NCI-H2196 (cell line): ENCODE measurements at regions not wholly inside any gene's neighbourhood (a gene's known extent, or its start where the extent isn't known, plus 50 kb on each side); places are given as distances from the start of the nearest gene placed in this dataset.
"Not testable (repeated sequence)": the region's sequence is repeated elsewhere in the genome, so short reads cannot be mapped to it uniquely, and the experiment has no call there.

Experiments used
- DNase-seq: peaks from one replicate; lab custom pipeline; 2025; ENCODE audit not compliant: unreplicated experiment; lab: John Stamatoyannopoulos, UW

DNA sequence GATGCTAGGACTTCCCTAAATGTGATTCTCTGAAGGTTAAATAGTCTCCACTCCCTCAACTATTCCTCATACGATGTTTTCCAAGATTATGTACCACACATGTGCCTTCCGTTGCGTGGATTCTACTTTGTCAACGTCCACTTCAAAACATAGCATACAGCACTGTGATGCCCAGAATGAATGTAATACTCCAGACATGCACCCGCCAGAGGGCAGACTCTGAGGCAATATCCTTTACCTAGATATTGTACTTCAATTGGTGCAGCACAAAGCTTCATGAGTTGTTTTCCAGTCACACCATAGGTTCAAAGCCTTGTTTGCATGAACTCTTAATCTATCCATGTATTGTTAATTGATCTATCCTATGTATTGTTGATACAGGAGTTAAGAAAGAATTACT lies 201.0 kb upstream of the NABP1 start:
- no peak for DNase-seq

DNA sequence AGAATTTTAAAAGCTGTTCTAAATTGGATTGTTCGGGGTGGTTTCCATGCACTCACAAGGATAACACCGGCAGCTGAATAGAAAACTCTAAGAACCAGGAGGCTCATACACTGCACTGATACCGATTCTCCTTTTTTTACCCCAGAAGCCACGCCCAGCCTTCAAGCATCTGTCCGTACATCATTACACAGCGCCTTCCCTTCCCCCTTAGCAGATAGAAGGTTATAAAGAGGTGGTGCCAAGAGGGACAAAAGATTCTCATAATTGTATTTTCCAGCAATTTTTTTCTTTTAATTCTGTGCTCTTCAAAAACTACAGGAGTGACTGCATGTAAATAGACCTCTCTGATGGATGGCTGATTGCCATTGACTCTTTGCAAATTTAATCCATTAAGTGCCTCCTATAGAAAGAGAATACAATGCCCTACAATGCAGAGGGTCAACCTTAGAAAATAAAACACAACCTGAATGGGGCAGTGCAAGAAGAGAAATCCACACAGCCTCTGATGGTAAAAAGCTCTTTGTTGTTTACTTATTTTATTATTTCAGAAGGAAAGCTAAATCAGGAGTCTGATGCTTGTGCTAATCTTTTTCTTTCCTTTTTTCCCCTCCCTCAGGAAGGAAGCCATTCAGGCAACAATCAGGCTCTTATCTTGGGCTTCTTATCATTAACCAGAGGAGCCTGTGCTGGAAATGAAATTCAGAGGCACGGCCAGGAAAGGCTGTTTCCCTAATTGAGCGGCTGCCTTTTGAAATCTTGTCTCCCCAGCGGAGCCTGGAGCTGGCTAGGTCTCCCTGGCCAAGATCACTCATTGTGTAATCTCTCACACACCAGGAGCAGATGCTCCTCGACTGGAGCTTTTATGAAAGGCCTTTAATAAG lies 198.9 kb upstream of the NABP1 start:
- DNase-seq: no peak

- no peak for DNase-seq
Measured at GRCh38 chr2:191479680-191480023, 198.3 kb upstream of the NABP1 start.

DNA sequence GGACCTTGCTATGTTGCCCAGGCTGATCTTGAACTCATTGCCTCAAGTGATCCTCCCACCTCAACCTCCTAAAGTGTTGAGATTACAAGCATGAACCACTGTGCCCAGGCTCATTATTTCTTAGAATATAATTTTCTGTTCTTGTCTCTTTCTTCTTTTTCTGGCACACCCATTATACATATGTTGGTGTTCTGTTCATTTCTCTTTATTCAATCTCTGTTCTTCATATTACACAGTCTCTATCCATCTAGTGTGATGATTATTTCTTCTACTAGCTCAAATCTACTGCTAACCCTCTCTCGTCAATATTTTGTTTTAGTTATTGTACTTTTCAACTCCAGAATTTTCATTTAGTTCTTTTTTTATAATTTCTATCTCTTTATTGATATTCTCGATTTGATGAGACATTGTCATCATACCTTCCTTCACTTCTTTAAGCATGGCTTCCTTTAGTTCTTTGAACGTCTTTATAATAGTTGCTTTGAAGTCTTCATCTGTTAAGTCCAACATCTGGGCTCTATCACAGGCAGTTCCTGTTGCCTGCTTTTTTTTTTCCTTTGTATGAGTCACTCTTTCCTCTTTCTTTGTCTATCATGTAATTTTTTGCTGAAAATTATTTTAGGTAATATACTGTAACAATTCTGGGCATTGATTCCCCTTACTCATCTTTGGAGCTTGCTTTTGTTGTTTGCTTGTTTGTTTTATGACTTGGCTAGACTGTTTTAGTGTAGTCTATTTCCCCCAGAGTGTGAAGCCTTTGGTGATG lies 196.4 kb upstream of the NABP1 start:
- DNase-seq: no peak

DNA sequence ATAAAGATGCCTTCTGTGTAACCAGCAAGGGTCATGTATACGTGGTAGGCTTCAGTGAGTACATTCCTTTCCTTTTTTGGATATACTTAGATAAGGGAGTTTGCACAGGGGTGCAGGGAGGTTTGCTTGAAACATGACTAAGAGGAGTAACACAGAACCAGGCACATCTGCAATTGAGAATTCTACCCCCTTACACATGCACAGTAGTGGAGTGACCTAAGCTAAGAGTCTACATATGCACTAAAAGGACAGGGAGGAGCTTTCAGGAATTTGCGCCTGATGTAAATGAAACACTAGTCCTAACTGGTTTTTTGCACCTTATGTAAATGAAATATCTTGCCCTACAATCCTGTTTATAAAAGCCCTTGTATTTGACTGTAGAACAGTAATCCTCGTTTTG lies 194.8 kb upstream of the NABP1 start:
- no peak for DNase-seq

DNA sequence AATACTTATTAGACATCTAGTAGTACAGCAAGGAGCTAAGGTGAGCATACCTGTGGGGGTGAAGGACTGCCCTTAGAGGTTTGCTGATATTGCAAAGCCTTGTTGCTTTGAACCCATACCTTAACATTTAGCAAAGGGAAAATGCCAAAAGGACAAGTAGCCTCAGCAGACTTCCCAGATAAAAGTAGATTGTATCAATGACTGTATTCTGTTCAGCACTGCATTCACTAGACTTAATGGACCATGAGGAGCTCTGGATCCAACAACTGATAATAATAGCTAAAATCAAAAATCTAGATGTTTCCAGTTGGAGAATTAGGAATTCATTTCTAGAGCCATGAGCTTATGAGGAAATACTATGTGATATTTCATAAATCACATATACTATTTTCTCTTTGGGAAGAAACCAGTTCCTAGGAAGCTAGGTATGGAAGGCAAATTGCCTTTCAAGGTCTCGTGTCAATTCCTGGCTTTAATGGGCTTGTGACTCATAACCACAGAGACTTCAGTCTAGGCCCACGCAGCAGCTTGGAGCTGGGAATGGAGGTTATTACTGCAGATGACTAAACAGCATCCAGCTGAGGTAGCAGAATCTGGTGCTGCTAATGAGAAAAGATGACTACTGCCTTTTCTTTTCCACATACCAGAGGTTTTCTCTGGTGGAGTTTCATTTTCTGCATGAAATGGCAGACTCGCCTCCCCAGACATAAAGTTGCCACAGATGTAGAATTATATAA lies 191.2 kb upstream of the NABP1 start:
- DNase-seq: no peak

DNA sequence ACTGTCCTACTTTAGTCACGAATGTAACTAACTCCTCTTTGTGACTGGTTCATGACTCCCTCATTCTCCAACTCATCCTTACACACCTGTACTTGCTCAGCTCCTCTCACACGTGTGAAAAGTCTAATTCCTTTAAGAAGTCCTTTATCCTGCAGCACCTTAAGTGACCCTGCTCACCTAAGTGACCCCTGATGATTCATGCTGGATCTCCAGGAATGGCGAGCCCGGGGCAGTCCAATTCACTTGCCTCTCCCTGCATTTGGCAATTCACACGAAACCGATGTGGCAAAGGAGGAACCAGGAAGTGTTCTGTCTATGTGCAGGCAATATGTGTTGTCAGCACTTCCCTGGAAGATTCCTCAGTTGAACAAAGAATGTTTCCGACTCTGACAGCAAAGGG lies 189.8 kb upstream of the NABP1 start:
- no peak for DNase-seq

DNA sequence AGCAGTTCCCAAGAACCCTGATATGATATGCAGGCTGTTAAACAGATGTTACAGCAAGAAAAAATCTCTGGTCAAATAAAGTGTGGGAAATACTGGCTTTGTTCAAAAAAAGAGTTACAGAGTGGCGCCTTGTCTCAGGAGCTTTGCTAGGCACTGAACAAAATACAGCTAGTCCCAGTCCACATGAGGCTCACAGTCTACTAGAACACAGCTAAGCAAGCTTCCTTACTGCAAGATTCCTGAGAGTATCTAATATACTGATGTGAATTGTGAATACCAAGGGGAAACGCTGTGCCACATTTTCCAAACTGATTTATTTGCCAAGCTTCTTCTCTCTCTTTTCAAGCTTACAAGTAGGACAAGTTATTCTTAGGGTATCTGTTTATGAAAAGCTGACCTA lies 188.8 kb upstream of the NABP1 start:
- DNase-seq: no peak

DNA sequence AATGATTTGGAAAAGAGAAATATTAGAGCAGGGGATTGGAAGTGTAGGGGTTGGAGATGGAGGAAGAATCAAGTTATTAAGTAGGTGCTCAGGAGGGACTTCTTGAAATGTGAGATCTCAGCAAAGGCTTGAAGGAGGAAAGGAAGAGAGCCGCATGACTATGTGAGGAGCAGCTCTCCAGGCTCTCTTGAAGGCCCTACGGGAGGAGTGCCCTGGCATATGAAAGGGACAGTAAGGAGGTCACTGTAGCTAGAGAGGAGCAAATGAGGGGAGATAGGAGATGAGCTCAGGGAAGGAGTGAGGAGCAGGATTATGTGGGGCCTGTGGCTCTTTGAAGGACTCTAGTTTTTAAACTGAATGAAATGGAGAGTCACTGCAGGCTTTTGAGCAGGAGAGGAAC lies 181.1 kb upstream of the NABP1 start:
- DNase-seq: no peak

GRCh38 chr2:191497822-191498221 lies 180.1 kb upstream of the NABP1 start:
- no peak for DNase-seq

DNA sequence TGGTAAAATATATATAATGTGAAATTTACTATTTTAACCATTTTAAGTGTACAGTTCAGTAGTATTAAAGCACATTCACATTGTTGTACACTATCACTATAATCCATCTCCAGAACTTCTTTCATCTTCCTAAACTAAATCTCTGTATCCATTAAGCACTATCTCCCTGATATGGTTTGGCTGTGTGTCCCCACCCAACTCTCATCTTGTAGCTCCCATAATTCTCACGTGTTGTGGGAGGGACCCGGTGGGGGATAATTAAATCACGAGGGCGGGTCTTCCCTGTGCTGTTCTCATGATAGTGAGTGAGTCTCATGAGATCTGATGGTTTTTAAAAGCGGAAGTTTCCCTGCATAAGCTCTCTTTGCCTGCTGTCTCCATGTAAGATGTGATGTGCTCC lies 178.9 kb upstream of the NABP1 start:
- DNase-seq: no peak

- no peak for DNase-seq
Measured at GRCh38 chr2:191499874-191500565, 177.9 kb upstream of the NABP1 start.

GRCh38 chr2:191500566-191500883 lies 177.4 kb upstream of the NABP1 start:
- no peak for DNase-seq

- no peak for DNase-seq
Measured at GRCh38 chr2:191500884-191501560, 176.9 kb upstream of the NABP1 start.

GRCh38 chr2:191501561-191502168 lies 176.3 kb upstream of the NABP1 start:
- no peak for DNase-seq

GRCh38 chr2:191506515-191506914 lies 171.4 kb upstream of the NABP1 start:
- DNase-seq: no peak

DNA sequence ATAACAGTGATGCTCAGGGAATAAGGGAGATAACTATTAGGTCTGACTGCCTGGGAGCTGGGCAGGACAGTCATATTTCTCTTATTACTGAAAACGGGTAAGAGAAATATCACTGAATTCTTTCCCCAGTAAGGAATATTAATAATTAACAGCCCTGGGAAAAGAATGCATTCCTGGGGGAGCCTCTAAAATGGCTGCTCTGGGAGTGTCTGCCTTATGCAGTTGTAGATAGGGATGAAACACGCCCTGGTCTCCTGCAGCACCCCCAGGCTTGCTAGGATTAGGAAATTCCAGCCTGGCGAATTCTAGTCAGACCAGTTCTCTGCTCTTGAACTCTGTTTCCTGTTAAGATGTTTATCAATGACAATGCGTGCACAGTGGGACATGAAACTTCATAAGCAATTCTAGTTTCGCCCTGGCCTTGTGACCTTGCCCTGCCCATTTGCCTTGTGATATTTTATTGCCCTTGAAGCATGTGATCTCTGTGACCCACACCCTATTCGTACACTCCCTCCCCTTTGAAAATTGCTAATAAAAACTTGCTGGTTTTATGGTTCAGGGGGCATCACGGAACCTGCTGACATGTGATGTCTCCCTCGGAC lies 170.6 kb upstream of the NABP1 start:
- DNase-seq: not testable (repeated sequence)

DNA sequence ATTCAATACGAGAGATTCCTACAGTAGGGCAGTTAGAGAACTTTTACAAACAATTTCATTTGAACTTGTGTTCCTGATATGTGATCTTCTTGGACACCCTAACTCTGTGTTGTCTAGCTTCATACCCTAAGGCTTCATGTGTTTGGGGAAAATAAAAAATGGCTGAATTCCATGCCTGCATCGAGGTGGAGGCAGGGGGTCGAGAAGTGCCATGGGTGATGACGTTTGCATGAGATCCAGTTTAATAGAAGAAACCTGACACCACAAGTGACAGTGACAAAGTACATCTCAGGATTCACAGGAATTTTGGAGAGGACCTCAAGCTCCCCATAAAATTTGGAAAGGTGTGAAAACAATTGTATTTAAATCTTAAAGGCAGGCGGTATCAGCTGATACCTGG lies 169.2 kb upstream of the NABP1 start:
- DNase-seq: no peak

DNA sequence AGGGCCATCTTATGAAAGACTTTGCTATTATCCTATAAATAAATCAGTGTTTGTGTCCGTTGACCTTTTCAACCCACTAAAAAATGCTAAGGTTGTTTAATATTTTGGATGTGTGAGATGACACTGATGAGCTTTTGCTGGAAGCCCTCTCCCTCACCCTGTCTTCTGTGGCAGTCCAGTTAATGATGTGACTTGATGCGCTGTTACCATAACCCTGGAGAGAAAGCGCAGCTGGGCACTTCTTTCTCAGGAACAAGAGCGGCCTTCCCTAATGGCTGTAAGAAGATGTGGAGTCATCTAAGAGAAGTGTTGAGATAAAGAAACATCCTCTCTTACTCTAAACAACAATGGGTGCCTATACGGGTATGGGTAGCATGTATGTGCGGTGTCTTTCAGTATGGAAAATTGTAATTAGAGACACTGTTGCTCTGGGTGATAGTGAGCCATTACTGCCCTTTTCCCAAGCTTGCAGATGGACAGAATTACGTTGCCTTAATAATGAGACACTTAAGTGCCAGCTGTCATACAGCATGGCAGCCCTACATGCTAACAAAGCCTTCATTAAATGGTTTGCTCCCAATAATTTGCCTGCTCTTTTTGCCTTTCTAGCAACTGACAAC lies 165.6 kb upstream of the NABP1 start:
- no peak for DNase-seq

DNA sequence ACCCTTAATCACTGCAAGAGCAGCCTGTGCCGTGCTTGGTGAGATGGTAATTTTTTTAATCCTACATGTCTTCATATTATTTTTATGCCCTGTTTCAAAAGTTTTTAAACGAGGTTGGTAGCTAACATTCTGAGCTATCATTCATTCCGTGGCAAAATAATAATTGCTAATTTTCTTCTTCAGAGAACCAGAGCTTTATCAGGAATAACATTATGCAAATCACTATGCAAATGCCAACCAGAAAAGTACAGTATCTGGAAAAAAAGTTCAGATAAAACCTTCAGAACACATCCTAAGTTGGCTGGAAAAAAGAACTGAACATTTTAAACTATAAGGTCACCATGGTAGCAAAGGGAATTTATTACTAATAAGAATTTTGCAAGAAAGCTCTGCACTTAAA lies 165.1 kb upstream of the NABP1 start:
- no peak for DNase-seq
